ENCODE measurements at regions not wholly inside any gene's neighbourhood (a gene's known extent, or its start where the extent isn't known, plus 50 kb on each side); places are given as distances from the start of the nearest gene placed in this dataset.

GRCh38 chr5:158492841-158493242, 606.9 kb downstream of the EBF1 start:
- TF ChIP-seq, protein P1, sequence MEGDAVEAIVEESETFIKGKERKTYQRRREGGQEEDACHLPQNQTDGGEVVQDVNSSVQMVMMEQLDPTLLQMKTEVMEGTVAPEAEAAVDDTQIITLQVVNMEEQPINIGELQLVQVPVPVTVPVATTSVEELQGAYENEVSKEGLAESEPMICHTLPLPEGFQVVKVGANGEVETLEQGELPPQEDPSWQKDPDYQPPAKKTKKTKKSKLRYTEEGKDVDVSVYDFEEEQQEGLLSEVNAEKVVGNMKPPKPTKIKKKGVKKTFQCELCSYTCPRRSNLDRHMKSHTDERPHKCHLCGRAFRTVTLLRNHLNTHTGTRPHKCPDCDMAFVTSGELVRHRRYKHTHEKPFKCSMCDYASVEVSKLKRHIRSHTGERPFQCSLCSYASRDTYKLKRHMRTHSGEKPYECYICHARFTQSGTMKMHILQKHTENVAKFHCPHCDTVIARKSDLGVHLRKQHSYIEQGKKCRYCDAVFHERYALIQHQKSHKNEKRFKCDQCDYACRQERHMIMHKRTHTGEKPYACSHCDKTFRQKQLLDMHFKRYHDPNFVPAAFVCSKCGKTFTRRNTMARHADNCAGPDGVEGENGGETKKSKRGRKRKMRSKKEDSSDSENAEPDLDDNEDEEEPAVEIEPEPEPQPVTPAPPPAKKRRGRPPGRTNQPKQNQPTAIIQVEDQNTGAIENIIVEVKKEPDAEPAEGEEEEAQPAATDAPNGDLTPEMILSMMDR (IDR thresholded peaks at IDR 0.05; ENCODE audit: insufficient read depth, low read length, poor library complexity, severe bottlenecking): no peak
- no peak for TF ChIP-seq EZH2phosphoT487 (conservative IDR thresholded peaks at IDR 0.05; ENCODE audit: low read length)

Measured in SU-DHL-6 (cell line).